Activated CD4-positive, alpha-beta T cell treated with anti-CD3 and anti-CD28 coated beads, Interleukin-2, amount 50 U/mL, for 1 hour (primary cell): ENCODE measurements at regions not wholly inside any gene's neighbourhood (a gene's known extent, or its start where the extent isn't known, plus 50 kb on each side); places are given as distances from the start of the nearest gene placed in this dataset.

Source experiments
- DNase-seq: peaks from one replicate; pipeline ENCODE4 v3.0.0-alpha.2; 2020

- DNase-seq = no peak
These were observed 115.7 kb upstream of the SALL4 start for GRCh38 chr20:51917886-51918535.

- DNase-seq = no peak
These were observed 113.9 kb upstream of the SALL4 start for GRCh38 chr20:51916244-51916643.

GRCh38 chr20:51914758-51915157 lies 112.4 kb upstream of the SALL4 start:
- no peak for DNase-seq

GRCh38 chr20:51910321-51911050 lies 108.2 kb upstream of the SALL4 start:
- no peak for DNase-seq

GRCh38 chr20:51906679-51907078 lies 104.4 kb upstream of the SALL4 start:
- no peak for DNase-seq

- DNase-seq = no peak
These were observed 103.7 kb upstream of the SALL4 start for GRCh38 chr20:51906049-51906448.

- no peak for DNase-seq
These were observed 100.6 kb upstream of the SALL4 start for GRCh38 chr20:51902933-51903332.

- no peak for DNase-seq
These were observed 98.1 kb upstream of the SALL4 start for GRCh38 chr20:51900443-51900842.

GRCh38 chr20:51899674-51900073 lies 97.4 kb upstream of the SALL4 start:
- no peak for DNase-seq

- DNase-seq = no peak
These were observed 96.5 kb upstream of the SALL4 start for GRCh38 chr20:51898788-51899187.

- DNase-seq = no peak
These were observed 92.3 kb upstream of the SALL4 start for GRCh38 chr20:51894619-51895018.

GRCh38 chr20:51894201-51894600 lies 91.9 kb upstream of the SALL4 start:
- DNase-seq = no peak

- no peak for DNase-seq
These were observed 91.4 kb upstream of the SALL4 start for GRCh38 chr20:51893723-51894122.

- DNase-seq = no peak
These were observed 87.7 kb upstream of the SALL4 start for GRCh38 chr20:51890003-51890402.

GRCh38 chr20:51889466-51889865 lies 87.1 kb upstream of the SALL4 start:
- DNase-seq = no peak

GRCh38 chr20:51888291-51888690 lies 86.0 kb upstream of the SALL4 start:
- DNase-seq = no peak

GRCh38 chr20:51886891-51887608 lies 84.7 kb upstream of the SALL4 start:
- DNase-seq = no peak

GRCh38 chr20:51886341-51886740 lies 84.0 kb upstream of the SALL4 start:
- no peak for DNase-seq

- DNase-seq = no peak
These were observed 82.2 kb upstream of the SALL4 start for GRCh38 chr20:51884561-51884960.

- no peak for DNase-seq
These were observed 77.9 kb upstream of the SALL4 start for GRCh38 chr20:51880188-51880587.

GRCh38 chr20:51876313-51876940 lies 74.1 kb upstream of the SALL4 start:
- no peak for DNase-seq

GRCh38 chr20:51873652-51874051 lies 71.3 kb upstream of the SALL4 start:
- no peak for DNase-seq

GRCh38 chr20:51871943-51872342 lies 69.6 kb upstream of the SALL4 start:
- DNase-seq = no peak

- DNase-seq = no peak
These were observed 66.7 kb upstream of the SALL4 start for GRCh38 chr20:51869002-51869401.
